ENCODE measurements at regions not wholly inside any gene's neighbourhood (a gene's known extent, or its start where the extent isn't known, plus 50 kb on each side); places are given as distances from the start of the nearest gene placed in this dataset.

DNA sequence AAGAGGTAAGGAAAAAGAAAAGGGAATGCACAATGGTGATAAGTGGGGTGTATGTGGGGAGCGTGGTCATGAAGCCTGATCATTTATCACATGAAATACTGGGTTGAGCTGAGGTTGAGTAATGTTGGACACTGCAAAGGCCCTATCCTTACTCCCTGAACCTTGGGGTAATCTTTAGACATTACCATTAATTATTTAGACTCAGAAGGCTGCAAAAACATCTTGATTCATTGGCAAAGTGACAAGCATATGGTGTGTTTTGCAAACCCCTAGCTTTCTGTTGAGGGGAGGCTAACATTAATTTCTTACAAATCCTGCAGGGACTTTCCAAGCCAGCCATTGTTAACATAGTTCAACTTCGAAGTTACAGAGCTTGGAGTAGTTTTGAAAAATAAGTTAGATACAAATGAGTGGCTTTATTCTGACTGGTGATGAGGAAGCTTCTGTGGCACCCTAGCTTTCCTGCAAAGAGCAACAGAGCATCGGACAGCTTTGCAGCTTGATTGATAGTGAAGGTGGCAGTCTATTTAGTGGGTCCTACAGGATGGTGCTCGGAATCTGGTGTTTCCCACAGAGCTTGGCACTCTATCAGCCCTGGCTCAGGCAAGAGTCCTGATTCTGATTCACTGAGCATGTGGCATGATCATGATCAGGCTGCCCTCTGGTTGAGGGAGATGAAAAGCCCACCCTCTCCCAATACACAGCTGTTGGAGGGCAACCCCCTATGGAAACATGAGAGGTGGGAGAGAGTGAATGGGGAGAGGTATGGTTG lies 153.7 kb upstream of the NPVF start:
- Mint-ChIP-seq H3K27me3 (ENCODE audit: insufficient read depth) (peaks cover 13% of the 10 kb centered on the region), H3K9me3 (no peaks in the 10 kb centered on the region), H3K4me3 (no peak overlapping the region), H3K4me1 (ENCODE audit: low read depth) (no peaks in the 10 kb centered on the region), H3K27ac (no peak overlapping the region), H3K36me3 (ENCODE audit: low read depth) (no peaks in the 10 kb centered on the region)
- intact Hi-C loops (cut with micrococcal nuclease) = no loop called here
- no peak for DNase-seq (ENCODE audit: low spot score)

DNA sequence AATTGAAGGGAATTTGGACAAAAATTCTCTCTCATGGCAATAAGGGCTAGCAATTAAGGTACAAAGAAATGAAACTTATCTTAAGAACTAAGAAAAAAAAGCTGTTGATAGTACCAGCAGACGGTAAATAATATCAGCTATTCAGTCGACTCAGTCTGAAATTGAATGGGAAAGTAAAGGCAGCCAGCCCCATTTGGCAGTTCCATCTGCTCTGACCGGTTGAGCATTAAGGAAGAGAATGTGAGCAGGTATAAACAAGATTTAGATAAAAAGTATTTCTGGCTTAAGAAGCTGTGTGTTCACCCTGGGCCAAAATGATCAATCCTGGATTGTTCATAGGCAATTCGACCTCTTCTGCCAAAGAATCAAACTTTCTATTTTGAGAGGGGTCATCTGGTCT lies 154.6 kb upstream of the NPVF start:
- Mint-ChIP-seq H3K9me3 (no peaks in the 10 kb centered on the region), H3K27ac (no peak overlapping the region), H3K4me1 (ENCODE audit: low read depth) (no peaks in the 10 kb centered on the region), H3K36me3 (ENCODE audit: low read depth) (no peaks in the 10 kb centered on the region), H3K27me3 (ENCODE audit: insufficient read depth) (peaks cover 13% of the 10 kb centered on the region), H3K4me3 (no peak overlapping the region)
- intact Hi-C loops (cut with micrococcal nuclease) = no loop called here
- DNase-seq (ENCODE audit: low spot score) = no peak

DNA sequence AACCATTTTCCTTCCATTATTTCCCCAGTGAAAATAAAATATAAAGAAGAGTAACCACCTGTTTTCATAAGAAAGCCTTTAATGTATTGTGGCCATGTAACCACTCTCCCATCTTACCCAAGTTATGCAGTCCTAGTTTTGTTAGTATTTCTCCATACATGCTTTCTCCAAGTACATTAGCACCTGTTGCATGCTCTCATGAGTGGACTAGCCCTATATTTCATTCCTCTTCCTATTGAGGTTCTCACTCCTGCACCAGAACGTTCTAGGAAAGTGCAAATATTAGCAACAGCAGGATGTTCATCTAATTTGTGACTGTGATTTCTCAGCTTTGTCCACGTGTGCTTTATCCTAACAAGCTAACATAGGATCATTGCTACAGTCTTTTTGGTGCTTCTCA lies 155.1 kb upstream of the NPVF start:
- H3K27me3 Mint-ChIP-seq (ENCODE audit: insufficient read depth) = peaks cover 13% of the 10 kb centered on the region
- no peak for DNase-seq (ENCODE audit: low spot score)
- no peaks in the 10 kb centered on the region for H3K4me1 Mint-ChIP-seq (ENCODE audit: low read depth)
- no peaks in the 10 kb centered on the region for H3K9me3 Mint-ChIP-seq
- no peak overlapping the region for H3K27ac Mint-ChIP-seq
- no peaks in the 10 kb centered on the region for H3K36me3 Mint-ChIP-seq (ENCODE audit: low read depth)
- intact Hi-C loops (cut with micrococcal nuclease) = no loop called here
- no peak overlapping the region for H3K4me3 Mint-ChIP-seq

DNA sequence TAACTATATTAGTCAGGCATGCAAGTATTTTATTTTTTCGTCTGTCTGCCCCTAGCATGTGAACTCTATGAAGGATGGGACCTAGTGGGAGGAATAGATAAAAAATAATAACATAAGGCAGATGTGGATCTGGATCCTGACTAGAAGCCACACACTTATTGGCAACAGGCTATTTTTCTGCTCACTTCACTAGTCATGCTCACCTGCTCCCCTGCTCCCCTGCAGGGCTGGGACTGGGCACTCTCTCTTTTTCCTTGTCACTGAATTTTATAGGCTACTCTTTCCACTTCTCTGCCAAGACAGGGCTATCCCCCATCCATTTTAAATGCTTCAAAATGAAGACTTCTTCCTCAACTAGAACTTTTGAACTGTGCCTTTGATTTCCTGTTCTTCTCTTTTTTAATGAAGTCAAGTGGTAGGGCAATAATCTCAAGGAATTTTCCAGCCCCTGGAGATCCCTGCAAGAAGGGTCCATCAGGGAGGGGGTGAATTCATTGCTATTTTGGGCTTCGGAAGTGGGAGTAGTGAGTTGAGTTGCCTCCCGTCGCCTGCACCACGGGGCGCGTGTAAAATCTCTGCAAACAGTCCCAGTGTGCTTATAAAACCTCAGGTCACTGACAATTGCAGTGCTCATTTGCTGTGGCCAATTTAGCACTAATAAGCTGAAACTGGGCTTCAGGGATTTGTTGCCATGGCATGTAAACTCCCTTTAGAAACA lies 156.7 kb upstream of the NPVF start:
- H3K9me3 Mint-ChIP-seq = no peaks in the 10 kb centered on the region
- no peaks in the 10 kb centered on the region for H3K4me1 Mint-ChIP-seq (ENCODE audit: low read depth)
- H3K27ac Mint-ChIP-seq = no peak overlapping the region
- intact Hi-C loops (cut with micrococcal nuclease) = no loop called here
- no peak overlapping the region for H3K4me3 Mint-ChIP-seq
- DNase-seq (ENCODE audit: low spot score) = no peak
- no peaks in the 10 kb centered on the region for H3K36me3 Mint-ChIP-seq (ENCODE audit: low read depth)
- H3K27me3 Mint-ChIP-seq (ENCODE audit: insufficient read depth) = peaks cover 20% of the 10 kb centered on the region

DNA sequence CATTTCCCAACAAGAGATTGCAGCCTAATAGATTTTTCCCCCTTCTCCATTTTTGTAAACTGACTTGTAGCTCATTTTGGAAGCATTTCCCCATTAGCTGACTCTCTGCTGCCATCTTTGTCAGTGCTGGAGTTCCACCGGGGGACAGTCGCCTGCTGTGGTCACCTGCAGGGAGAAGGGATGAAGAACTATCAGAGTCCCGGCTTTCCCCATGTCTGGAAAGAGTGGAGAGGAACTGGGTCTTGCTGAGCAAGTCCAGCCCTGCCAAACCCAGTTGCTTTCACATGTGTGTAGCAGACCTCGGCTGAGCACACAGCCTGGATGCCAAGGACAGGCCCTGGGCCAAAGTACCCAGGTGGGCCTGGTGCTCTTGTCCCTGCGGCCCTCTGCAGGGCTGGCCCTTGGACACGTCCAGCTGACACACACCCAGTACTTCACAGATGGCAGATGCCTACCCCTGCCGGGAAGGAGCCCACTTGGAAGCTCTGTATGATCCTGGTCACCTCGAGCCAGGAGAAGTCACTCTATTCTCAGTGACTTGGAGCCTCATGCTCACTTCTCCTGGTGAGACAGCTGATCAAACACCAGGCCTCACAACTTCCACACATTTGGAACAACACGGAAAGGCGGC lies 157.3 kb upstream of the NPVF start:
- Mint-ChIP-seq H3K27ac (no peak overlapping the region), H3K9me3 (no peaks in the 10 kb centered on the region), H3K36me3 (ENCODE audit: low read depth) (no peaks in the 10 kb centered on the region), H3K4me1 (ENCODE audit: low read depth) (no peaks in the 10 kb centered on the region), H3K4me3 (no peak overlapping the region), H3K27me3 (ENCODE audit: insufficient read depth) (peaks cover 23% of the 10 kb centered on the region)
- no peak for DNase-seq (ENCODE audit: low spot score)
- intact Hi-C loops (cut with micrococcal nuclease) = no loop called here

DNA sequence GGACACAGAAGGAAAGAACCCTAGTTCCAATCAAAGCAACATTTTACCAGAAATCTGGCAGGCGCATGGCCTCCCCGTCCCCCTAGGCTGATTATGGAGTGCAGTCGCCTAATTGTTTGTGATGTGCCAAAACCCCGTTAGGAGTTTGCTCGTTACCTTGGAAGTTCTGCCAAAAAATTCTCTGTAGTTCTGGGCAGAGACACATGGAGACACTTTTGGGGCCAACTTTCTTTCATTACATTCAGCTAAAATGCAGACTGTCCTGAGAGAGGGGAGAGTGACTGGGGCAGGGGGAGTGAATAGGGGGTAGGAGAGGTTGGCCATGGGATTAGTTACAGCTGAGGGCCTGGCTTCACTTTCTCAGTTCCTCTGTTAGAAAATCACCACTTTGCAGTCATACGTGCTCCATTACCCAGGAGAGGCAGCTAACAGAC lies 158.0 kb upstream of the NPVF start:
- intact Hi-C loops (cut with micrococcal nuclease) = no loop called here
- H3K36me3 Mint-ChIP-seq (ENCODE audit: low read depth) = no peaks in the 10 kb centered on the region
- no peak overlapping the region for H3K27ac Mint-ChIP-seq
- DNase-seq (ENCODE audit: low spot score) = no peak
- H3K4me1 Mint-ChIP-seq (ENCODE audit: low read depth) = no peaks in the 10 kb centered on the region
- no peaks in the 10 kb centered on the region for H3K9me3 Mint-ChIP-seq
- no peak overlapping the region for H3K4me3 Mint-ChIP-seq
- H3K27me3 Mint-ChIP-seq (ENCODE audit: insufficient read depth) = peaks cover 29% of the 10 kb centered on the region

DNA sequence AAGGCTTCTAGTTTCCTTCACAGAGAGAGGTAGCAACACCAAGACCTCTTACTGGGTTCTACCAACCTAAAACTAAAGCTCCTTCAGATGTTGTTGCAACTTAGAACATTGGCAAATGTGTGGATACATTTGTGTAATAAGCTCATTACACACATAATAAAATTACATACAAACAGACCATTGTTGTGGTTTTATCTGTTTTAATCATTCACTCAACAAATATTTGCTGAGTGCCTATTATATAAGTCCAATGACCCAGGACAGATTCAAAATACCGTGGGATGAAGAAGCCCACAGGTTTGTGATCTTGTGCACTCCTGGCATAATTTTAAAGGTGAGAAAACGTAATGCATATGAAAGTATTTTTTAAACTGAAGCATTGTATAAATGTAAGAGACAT lies 160.4 kb upstream of the NPVF start:
- no peak overlapping the region for H3K4me3 Mint-ChIP-seq
- H3K4me1 Mint-ChIP-seq (ENCODE audit: low read depth) = no peaks in the 10 kb centered on the region
- intact Hi-C loops (cut with micrococcal nuclease) = loop anchor here (1.0 kb wide), 1 partner anchor 129 kb away; no protein-coding TSS in a partner anchor
- peaks cover 20% of the 10 kb centered on the region for H3K27me3 Mint-ChIP-seq (ENCODE audit: insufficient read depth)
- DNase-seq (ENCODE audit: low spot score) = no peak
- H3K9me3 Mint-ChIP-seq = no peaks in the 10 kb centered on the region
- H3K27ac Mint-ChIP-seq = no peak overlapping the region
- no peaks in the 10 kb centered on the region for H3K36me3 Mint-ChIP-seq (ENCODE audit: low read depth)

DNA sequence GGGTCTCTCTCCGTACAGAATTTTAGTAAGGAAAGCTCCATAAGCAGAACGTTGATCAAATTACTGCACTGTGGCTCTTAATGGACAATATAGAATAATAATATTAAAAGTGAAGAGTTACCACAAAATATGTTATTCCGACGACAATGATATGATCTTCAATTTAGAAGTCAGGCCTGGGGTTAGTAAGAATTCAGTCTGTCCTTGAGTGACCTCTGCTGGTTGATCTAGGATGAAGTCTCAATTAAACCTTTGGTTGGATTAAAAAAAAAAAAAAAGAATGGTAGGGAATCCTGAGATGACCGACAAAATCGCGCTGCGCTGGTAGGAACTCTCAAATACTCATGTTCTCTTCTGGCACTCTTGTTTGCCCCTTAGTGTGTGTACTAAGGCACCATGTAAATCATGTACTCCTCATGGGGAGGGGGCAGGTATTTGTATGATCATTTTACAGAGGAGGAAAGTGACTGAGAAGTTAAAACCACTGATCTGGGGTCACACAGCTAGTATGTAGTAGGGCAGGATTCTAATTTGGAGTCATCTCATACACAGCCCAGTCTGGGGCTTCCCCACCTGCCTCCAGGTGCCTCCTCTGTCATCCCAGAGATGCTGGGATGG lies 161.3 kb upstream of the NPVF start:
- no peaks in the 10 kb centered on the region for H3K36me3 Mint-ChIP-seq (ENCODE audit: low read depth)
- peaks cover 20% of the 10 kb centered on the region for H3K27me3 Mint-ChIP-seq (ENCODE audit: insufficient read depth)
- intact Hi-C loops (cut with micrococcal nuclease) = loop anchor here (1.0 to 2.0 kb wide), 2 partner anchors 130 to 465 kb away; no protein-coding TSS in a partner anchor
- DNase-seq (ENCODE audit: low spot score) = no peak
- no peaks in the 10 kb centered on the region for H3K9me3 Mint-ChIP-seq
- no peak overlapping the region for H3K4me3 Mint-ChIP-seq
- no peaks in the 10 kb centered on the region for H3K4me1 Mint-ChIP-seq (ENCODE audit: low read depth)
- H3K27ac Mint-ChIP-seq = no peak overlapping the region

DNA sequence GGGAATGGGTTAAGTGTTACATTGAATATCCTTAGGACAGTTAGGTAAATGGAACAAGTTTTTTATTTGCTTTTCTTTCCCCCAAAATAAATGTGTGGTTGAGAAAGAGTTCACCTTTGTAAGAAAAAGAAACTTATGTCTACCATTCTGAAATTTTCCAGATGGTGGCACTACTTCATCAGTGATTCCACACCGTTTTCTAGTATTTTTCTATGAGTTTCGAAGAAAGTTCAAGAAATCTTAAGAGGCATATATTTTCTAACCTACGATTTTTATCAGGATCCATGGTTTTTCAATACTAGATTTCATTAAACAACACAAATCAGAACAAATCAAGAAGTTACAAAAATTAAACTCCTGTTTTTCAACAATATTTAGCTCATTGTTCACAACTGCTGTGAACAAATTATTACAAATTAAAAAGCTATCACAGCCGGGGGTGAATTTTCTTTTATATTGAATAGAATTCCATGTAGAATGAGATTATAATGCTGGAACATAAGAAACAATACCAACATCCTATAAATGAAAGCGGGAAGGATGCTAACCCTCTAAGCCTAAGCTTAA lies 163.1 kb upstream of the NPVF start:
- Mint-ChIP-seq H3K4me1 (ENCODE audit: low read depth) (no peaks in the 10 kb centered on the region), H3K9me3 (no peaks in the 10 kb centered on the region), H3K27ac (no peak overlapping the region), H3K27me3 (ENCODE audit: insufficient read depth) (peaks cover 20% of the 10 kb centered on the region), H3K36me3 (ENCODE audit: low read depth) (no peaks in the 10 kb centered on the region), H3K4me3 (no peak overlapping the region)
- intact Hi-C loops (cut with micrococcal nuclease) = loop anchor here (1.0 to 2.0 kb wide), 2 partner anchors 175 to 463 kb away; no protein-coding TSS in a partner anchor
- no peak for DNase-seq (ENCODE audit: low spot score)

DNA sequence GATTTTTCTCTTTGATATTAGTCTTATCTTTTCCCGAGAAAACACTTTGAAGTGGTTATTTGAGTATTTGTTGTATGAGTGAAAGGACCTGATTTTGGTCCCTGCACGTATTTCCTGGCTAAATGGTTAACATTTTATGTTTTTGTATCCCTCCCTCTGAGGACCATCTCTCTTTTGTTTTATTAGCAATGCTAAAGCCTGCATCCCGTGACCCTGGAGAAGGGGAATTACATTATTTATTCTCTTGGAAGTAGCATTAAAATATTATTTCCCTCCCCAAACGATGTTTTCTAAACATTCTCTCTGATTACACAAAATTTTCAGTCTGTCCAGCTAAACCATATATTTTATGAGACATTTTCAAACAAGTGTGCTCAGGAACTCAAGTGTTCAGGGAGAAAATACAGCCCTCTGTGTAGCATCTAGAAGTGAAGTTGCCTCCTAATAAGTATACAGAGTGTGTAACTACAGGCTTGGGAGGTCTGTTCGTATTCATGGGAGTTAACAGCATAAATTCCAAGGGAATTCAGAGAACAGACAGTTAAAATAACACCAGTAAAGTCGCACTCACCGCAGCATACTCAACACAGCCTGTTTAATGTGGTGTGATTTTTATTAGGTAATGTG lies 163.8 kb upstream of the NPVF start:
- intact Hi-C loops (cut with micrococcal nuclease) = loop anchor here (1.0 to 2.0 kb wide), 2 partner anchors 174 to 463 kb away; no protein-coding TSS in a partner anchor
- Mint-ChIP-seq H3K27me3 (ENCODE audit: insufficient read depth) (peaks cover 20% of the 10 kb centered on the region), H3K27ac (no peak overlapping the region), H3K36me3 (ENCODE audit: low read depth) (no peaks in the 10 kb centered on the region), H3K4me3 (no peak overlapping the region), H3K4me1 (ENCODE audit: low read depth) (no peaks in the 10 kb centered on the region), H3K9me3 (no peaks in the 10 kb centered on the region)
- no peak for DNase-seq (ENCODE audit: low spot score)

DNA sequence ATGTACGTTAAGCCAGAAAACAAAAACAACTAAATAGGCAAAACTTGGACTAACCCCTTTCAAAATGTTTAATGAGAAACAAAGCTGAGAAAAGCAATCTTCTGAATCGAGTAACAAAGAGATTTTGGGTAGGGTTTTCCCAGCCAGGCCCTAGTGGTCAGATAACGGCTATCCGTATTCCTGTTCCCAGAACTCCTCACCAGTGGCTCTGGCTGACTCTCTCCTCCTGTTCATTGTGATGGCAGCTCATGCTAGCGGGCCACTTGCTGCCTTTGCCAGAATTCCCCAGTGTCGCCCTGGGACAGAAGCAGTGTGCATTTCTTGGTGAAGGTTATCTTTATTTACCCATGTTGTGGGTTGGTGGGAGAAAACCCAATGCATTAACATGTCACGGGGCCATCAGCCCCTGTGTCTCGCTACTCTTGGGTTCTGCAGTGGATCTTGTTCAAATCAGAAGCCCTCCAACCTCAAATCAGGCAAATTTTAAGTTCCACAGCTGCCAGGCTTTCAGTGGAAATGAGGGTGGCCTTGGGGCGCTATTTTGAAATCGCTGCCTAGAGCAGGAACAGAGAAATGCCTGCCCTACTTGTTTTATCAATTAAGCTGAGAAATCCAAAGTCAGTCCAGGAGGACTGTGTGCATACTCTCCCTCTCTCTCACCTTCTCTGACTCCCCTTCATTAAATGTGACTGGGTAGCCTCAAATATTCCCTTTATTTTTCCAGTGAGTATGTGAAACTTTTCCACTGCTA lies 164.5 kb upstream of the NPVF start:
- no peaks in the 10 kb centered on the region for H3K36me3 Mint-ChIP-seq (ENCODE audit: low read depth)
- no peak overlapping the region for H3K4me3 Mint-ChIP-seq
- H3K4me1 Mint-ChIP-seq (ENCODE audit: low read depth) = no peaks in the 10 kb centered on the region
- intact Hi-C loops (cut with micrococcal nuclease) = no loop called here
- peaks cover 20% of the 10 kb centered on the region for H3K27me3 Mint-ChIP-seq (ENCODE audit: insufficient read depth)
- H3K27ac Mint-ChIP-seq = no peak overlapping the region
- DNase-seq (ENCODE audit: low spot score) = no peak
- no peaks in the 10 kb centered on the region for H3K9me3 Mint-ChIP-seq

DNA sequence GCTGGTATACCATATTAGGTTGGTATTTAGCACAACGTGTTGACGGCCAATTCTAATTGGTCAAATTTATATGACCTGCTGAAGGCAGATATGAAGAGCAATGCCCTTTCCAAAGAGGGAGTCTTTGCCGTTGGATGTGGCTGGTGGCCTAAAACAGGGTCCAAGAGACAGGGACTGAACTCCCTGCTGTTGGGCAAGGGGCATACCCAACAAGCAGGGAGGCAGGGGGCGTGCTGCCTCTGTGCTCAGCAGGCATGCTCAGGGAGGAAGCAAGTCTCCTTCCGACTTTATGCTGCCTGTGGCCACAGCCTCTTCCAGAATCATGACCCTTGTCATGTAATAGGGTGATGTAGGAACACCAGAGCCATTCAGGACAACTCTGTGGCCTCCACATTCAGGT lies 167.7 kb upstream of the NPVF start:
- Mint-ChIP-seq H3K4me3 (no peak overlapping the region), H3K4me1 (ENCODE audit: low read depth) (no peaks in the 10 kb centered on the region), H3K9me3 (no peaks in the 10 kb centered on the region), H3K27ac (no peak overlapping the region), H3K36me3 (ENCODE audit: low read depth) (no peaks in the 10 kb centered on the region), H3K27me3 (ENCODE audit: insufficient read depth) (peaks cover 7% of the 10 kb centered on the region)
- no peak for DNase-seq (ENCODE audit: low spot score)
- intact Hi-C loops (cut with micrococcal nuclease) = no loop called here
